GM21390 (cell line): ENCODE measurements at regions not wholly inside any gene's neighbourhood (a gene's known extent, or its start where the extent isn't known, plus 50 kb on each side); places are given as distances from the start of the nearest gene placed in this dataset.
"Not testable (repeated sequence)": the region's sequence is repeated elsewhere in the genome, so short reads cannot be mapped to it uniquely, and the experiment has no call there.

Experiments used
- ATAC-seq: cut with Tn5 transposase; IDR thresholded peaks from one replicate; pipeline ENCODE4 v1.9.1; 2021; ENCODE audit not compliant: unreplicated experiment

- ATAC-seq, result no peak
Observed at GRCh38 chr6:51299621-51300380, 481.1 kb downstream of the TFAP2B start.

- ATAC-seq, result no peak
Observed at GRCh38 chr6:51300510-51300909, 481.8 kb downstream of the TFAP2B start.

GRCh38 chr6:51301962-51302361 is 483.3 kb downstream of the TFAP2B start:
- ATAC-seq, result no peak

- no peak for ATAC-seq
Observed at GRCh38 chr6:51302431-51302830, 483.8 kb downstream of the TFAP2B start.

- no peak for ATAC-seq
Observed at GRCh38 chr6:51303338-51303737, 484.7 kb downstream of the TFAP2B start.

GRCh38 chr6:51314965-51315364 is 496.3 kb downstream of the TFAP2B start:
- no peak for ATAC-seq

- ATAC-seq, result no peak
Observed at GRCh38 chr6:51318674-51319073, 500.0 kb downstream of the TFAP2B start.

GRCh38 chr6:51321477-51321876 is 502.8 kb downstream of the TFAP2B start:
- not testable (repeated sequence) for ATAC-seq

GRCh38 chr6:51322505-51322904 is 503.8 kb downstream of the TFAP2B start:
- no peak for ATAC-seq

GRCh38 chr6:51323056-51323455 is 504.4 kb downstream of the TFAP2B start:
- no peak for ATAC-seq

GRCh38 chr6:51330971-51331370 is 512.3 kb downstream of the TFAP2B start:
- ATAC-seq, result no peak

GRCh38 chr6:51335543-51335942 is 516.9 kb downstream of the TFAP2B start:
- ATAC-seq, result no peak

GRCh38 chr6:51336185-51336584 is 517.5 kb downstream of the TFAP2B start:
- no peak for ATAC-seq

- no peak for ATAC-seq
Observed at GRCh38 chr6:51337277-51337676, 518.6 kb downstream of the TFAP2B start.

- no peak for ATAC-seq
Observed at GRCh38 chr6:51339108-51339507, 520.4 kb downstream of the TFAP2B start.

- no peak for ATAC-seq
Observed at GRCh38 chr6:51339728-51340127, 521.1 kb downstream of the TFAP2B start.

GRCh38 chr6:51342393-51342792 is 523.7 kb downstream of the TFAP2B start:
- ATAC-seq, result no peak

GRCh38 chr6:51349857-51350256 is 531.2 kb downstream of the TFAP2B start:
- ATAC-seq, result no peak

GRCh38 chr6:51350308-51350904 is 531.7 kb downstream of the TFAP2B start:
- ATAC-seq, result no peak

- no peak for ATAC-seq
Observed at GRCh38 chr6:51352506-51353029, 533.9 kb downstream of the TFAP2B start.

GRCh38 chr6:51360287-51360686 is 541.6 kb downstream of the TFAP2B start:
- ATAC-seq, result no peak

GRCh38 chr6:51365566-51365965 is 546.9 kb downstream of the TFAP2B start:
- no peak for ATAC-seq
